ENCODE measurements at regions not wholly inside any gene's neighbourhood (a gene's known extent, or its start where the extent isn't known, plus 50 kb on each side); places are given as distances from the start of the nearest gene placed in this dataset.

DNA sequence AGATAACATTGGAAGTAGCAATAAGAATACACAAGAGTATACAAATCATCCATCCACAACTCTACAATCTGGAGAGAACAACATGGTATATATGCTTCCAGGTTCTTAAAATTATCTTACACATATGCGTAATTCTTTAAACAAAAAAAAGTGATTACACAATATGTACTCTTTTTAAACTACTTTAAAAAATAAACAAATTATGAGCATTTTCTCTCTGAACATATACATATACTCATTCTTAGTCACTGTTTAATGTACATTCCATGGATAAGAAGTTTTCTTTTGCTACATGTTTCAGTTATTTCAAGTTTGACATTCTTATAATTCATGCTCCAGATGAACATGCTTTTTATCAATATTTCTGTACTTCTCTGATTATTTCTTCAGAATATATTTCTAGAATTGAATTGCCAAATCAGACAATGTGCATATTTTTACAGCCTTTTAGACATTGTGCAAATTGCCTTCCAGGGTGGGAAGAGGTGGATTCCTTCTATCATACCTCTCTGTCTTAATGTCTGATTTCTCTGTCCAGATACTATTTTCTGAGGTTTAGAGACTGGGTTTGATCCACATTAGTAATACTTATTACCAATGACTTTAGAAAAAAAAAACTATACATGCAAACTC is 551.6 kb downstream of the METTL15 start:
- H2BK12ac ChIP-seq (ENCODE audit: low read length), result no peak overlapping the region
- no CpG with 5 or more reads among the region's 1 CpG for WGBS (ENCODE audit: extremely low coverage, insufficient coverage, insufficient read length)
- no peak overlapping the region for H2AK5ac ChIP-seq (ENCODE audit: low read length)
- DNase-seq, result peak in 1 of 2 donors; percentile 57
- no peaks in the 10 kb centered on the region for H3K79me2 ChIP-seq (ENCODE audit: control insufficient read depth, insufficient read depth, low read length, poor library complexity)
- H3K4me1 ChIP-seq (ENCODE audit: control insufficient read depth in 1 of 2, insufficient read depth in 2 of 2, low read length in 2 of 2), result no peaks in the 10 kb centered on the region
- H2AFZ ChIP-seq (ENCODE audit: insufficient read depth, low read length, poor library complexity), result no peak overlapping the region
- H3K36me3 ChIP-seq (ENCODE audit: control insufficient read depth in 1 of 2, insufficient read depth in 2 of 2, low read length in 2 of 2), result no peaks in the 10 kb centered on the region
- H3K14ac ChIP-seq (ENCODE audit: low read length), result no peak overlapping the region
- no peak overlapping the region for H3K4me3 ChIP-seq (ENCODE audit: low read depth, low read length)
- no peak overlapping the region for H2BK5ac ChIP-seq (ENCODE audit: low read depth, low read length, poor library complexity)
- no peaks in the 10 kb centered on the region for H3K27me3 ChIP-seq (ENCODE audit: insufficient read depth, low read length)
- no peak overlapping the region for H4K91ac ChIP-seq (ENCODE audit: low read depth, low read length)
- no peak overlapping the region for H3K9ac ChIP-seq (ENCODE audit: low read length)
- no peak overlapping the region for H2BK120ac ChIP-seq (ENCODE audit: insufficient read depth, low read length, poor library complexity)
- H3K79me1 ChIP-seq (ENCODE audit: low read length), result no peaks in the 10 kb centered on the region
- no peaks in the 10 kb centered on the region for H3K9me3 ChIP-seq (ENCODE audit: insufficient read depth, low read depth, low read length)
- no peak overlapping the region for H3K23ac ChIP-seq (ENCODE audit: low read length)
- no peak overlapping the region for H3K27ac ChIP-seq (ENCODE audit: low read depth, low read length)
- H3K4me2 ChIP-seq (ENCODE audit: low read length), result no peak overlapping the region
- no peak overlapping the region for H4K8ac ChIP-seq (ENCODE audit: low read depth, low read length)
- no peak overlapping the region for H3K4ac ChIP-seq (ENCODE audit: low read depth, low read length)
- no peak overlapping the region for H4K12ac ChIP-seq (ENCODE audit: low read depth, low read length)
- no peak overlapping the region for H3K18ac ChIP-seq (ENCODE audit: low read length)

DNA sequence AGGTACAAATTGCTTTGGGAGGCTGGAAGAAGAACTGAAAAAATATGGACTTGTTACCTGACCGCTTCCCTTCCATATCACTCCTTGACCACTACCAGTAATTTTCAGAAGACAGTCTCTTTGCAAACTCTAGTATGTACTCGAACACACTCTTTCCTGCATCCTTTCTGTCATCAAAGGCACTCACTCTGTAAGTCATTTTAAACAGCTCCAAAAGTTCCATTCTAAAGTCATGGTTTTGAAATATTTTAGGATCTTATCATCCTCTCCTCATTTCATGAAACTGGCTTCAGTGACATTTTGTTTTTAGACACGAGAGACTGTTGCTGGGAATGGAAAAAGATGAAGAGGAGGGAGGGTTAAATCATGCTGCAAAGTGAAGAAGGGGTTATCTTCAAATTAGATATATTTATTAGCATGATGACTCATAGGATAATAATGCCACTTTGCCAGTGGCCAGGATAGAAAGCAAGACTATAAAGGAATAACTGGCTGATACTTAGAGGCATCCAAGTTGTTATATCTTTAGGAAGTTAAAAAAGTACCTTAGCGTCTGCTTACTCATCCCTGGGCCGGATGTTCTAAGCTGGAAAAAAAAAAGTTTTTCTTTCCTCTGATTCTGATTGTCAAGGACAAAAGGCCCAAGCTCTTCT is 549.3 kb downstream of the METTL15 start:
- H2AFZ ChIP-seq (ENCODE audit: insufficient read depth, low read length, poor library complexity), result no peak overlapping the region
- no peak overlapping the region for H4K12ac ChIP-seq (ENCODE audit: low read depth, low read length)
- H3K18ac ChIP-seq (ENCODE audit: low read length), result no peak overlapping the region
- H3K27ac ChIP-seq (ENCODE audit: low read depth, low read length), result no peak overlapping the region
- H2BK5ac ChIP-seq (ENCODE audit: low read depth, low read length, poor library complexity), result no peak overlapping the region
- H2AK5ac ChIP-seq (ENCODE audit: low read length), result no peak overlapping the region
- no peak overlapping the region for H3K9ac ChIP-seq (ENCODE audit: low read length)
- no peak overlapping the region for H3K4me3 ChIP-seq (ENCODE audit: low read depth, low read length)
- H3K23ac ChIP-seq (ENCODE audit: low read length), result no peak overlapping the region
- no peaks in the 10 kb centered on the region for H3K79me1 ChIP-seq (ENCODE audit: low read length)
- H3K27me3 ChIP-seq (ENCODE audit: insufficient read depth, low read length), result no peaks in the 10 kb centered on the region
- H2BK12ac ChIP-seq (ENCODE audit: low read length), result no peak overlapping the region
- H3K4me2 ChIP-seq (ENCODE audit: low read length), result no peak overlapping the region
- H2BK120ac ChIP-seq (ENCODE audit: insufficient read depth, low read length, poor library complexity), result no peak overlapping the region
- H3K4ac ChIP-seq (ENCODE audit: low read depth, low read length), result no peak overlapping the region
- no peak overlapping the region for H4K91ac ChIP-seq (ENCODE audit: low read depth, low read length)
- H3K79me2 ChIP-seq (ENCODE audit: control insufficient read depth, insufficient read depth, low read length, poor library complexity), result no peaks in the 10 kb centered on the region
- H4K8ac ChIP-seq (ENCODE audit: low read depth, low read length), result no peak overlapping the region
- H3K9me3 ChIP-seq (ENCODE audit: insufficient read depth, low read depth, low read length), result no peaks in the 10 kb centered on the region
- WGBS (ENCODE audit: extremely low coverage, insufficient coverage, insufficient read length), result no CpG with 5 or more reads among the region's 5 CpGs
- no peaks in the 10 kb centered on the region for H3K36me3 ChIP-seq (ENCODE audit: control insufficient read depth in 1 of 2, insufficient read depth in 2 of 2, low read length in 2 of 2)
- peak in 1 of 2 donors; percentile 9 for DNase-seq
- H3K14ac ChIP-seq (ENCODE audit: low read length), result no peak overlapping the region
- H3K4me1 ChIP-seq (ENCODE audit: control insufficient read depth in 1 of 2, insufficient read depth in 2 of 2, low read length in 2 of 2), result no peaks in the 10 kb centered on the region

DNA sequence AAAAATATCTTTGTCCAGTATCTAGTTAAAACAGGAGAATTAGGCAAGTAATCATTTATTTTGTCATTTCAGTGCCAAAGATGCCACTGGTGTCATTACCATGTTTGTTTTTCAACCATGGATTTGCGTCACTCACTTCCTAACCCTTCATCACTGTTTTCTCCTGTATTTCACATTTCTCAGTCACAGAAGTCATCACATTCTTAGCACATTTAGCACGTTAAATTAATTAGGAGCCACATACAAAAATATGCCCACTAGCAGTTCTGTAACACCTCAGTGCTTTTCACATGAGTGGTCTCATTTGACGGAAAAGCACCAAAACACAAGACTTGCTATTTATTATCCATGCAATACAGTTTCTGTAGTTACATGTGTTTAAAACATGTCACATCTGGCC is 546.0 kb downstream of the METTL15 start:
- Histone ChIP-seq H4K8ac (ENCODE audit: low read depth, low read length) (no peak overlapping the region), H2BK5ac (ENCODE audit: low read depth, low read length, poor library complexity) (no peak overlapping the region), H3K18ac (ENCODE audit: low read length) (no peak overlapping the region), H3K4ac (ENCODE audit: low read depth, low read length) (no peak overlapping the region), H3K27me3 (ENCODE audit: insufficient read depth, low read length) (no peaks in the 10 kb centered on the region), H3K79me2 (ENCODE audit: control insufficient read depth, insufficient read depth, low read length, poor library complexity) (no peaks in the 10 kb centered on the region), H3K14ac (ENCODE audit: low read length) (no peak overlapping the region), H3K36me3 (ENCODE audit: control insufficient read depth in 1 of 2, insufficient read depth in 2 of 2, low read length in 2 of 2) (no peaks in the 10 kb centered on the region), H3K4me1 (ENCODE audit: control insufficient read depth in 1 of 2, insufficient read depth in 2 of 2, low read length in 2 of 2) (no peaks in the 10 kb centered on the region), H3K23ac (ENCODE audit: low read length) (no peak overlapping the region), H4K12ac (ENCODE audit: low read depth, low read length) (no peak overlapping the region), H3K79me1 (ENCODE audit: low read length) (no peaks in the 10 kb centered on the region), H2BK12ac (ENCODE audit: low read length) (no peak overlapping the region), H3K4me2 (ENCODE audit: low read length) (no peak overlapping the region), H2BK120ac (ENCODE audit: insufficient read depth, low read length, poor library complexity) (no peak overlapping the region), H3K4me3 (ENCODE audit: low read depth, low read length) (no peak overlapping the region), H3K27ac (ENCODE audit: low read depth, low read length) (no peak overlapping the region), H3K9ac (ENCODE audit: low read length) (no peak overlapping the region), H4K91ac (ENCODE audit: low read depth, low read length) (no peak overlapping the region), H2AK5ac (ENCODE audit: low read length) (no peak overlapping the region), H2AFZ (ENCODE audit: insufficient read depth, low read length, poor library complexity) (no peak overlapping the region), H3K9me3 (ENCODE audit: insufficient read depth, low read depth, low read length) (no peaks in the 10 kb centered on the region)
- WGBS (ENCODE audit: extremely low coverage, insufficient coverage, insufficient read length), result no CpG with 5 or more reads among the region's 3 CpGs
- DNase-seq, result no peak

DNA sequence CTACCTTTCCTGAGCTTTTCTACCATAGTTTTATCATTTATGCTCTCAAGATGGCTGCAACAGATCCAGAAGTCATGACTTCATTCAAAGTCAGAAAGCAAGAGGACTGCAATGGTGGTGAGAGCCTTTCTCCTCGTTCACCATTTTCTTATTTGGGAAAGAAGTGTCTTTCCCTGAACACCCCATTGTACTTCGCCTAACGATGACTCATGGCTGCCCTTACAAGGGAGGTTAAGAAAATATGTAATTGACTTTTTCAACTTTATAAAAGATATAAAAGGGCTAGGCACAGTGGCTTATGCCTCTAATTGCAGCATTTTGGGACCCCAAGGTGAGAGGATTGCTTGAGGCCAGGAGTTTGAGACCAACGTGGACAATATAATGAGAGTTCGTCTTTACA is 541.7 kb downstream of the METTL15 start:
- Histone ChIP-seq H3K27ac (ENCODE audit: low read depth, low read length) (no peak overlapping the region), H3K14ac (ENCODE audit: low read length) (no peak overlapping the region), H3K9ac (ENCODE audit: low read length) (no peak overlapping the region), H4K8ac (ENCODE audit: low read depth, low read length) (no peak overlapping the region), H3K23ac (ENCODE audit: low read length) (no peak overlapping the region), H2AK5ac (ENCODE audit: low read length) (no peak overlapping the region), H3K27me3 (ENCODE audit: insufficient read depth, low read length) (no peaks in the 10 kb centered on the region), H3K18ac (ENCODE audit: low read length) (no peak overlapping the region), H3K4ac (ENCODE audit: low read depth, low read length) (no peak overlapping the region), H3K36me3 (ENCODE audit: control insufficient read depth in 1 of 2, insufficient read depth in 2 of 2, low read length in 2 of 2) (no peaks in the 10 kb centered on the region), H2BK5ac (ENCODE audit: low read depth, low read length, poor library complexity) (no peak overlapping the region), H4K91ac (ENCODE audit: low read depth, low read length) (no peak overlapping the region), H2AFZ (ENCODE audit: insufficient read depth, low read length, poor library complexity) (no peak overlapping the region), H3K4me1 (ENCODE audit: control insufficient read depth in 1 of 2, insufficient read depth in 2 of 2, low read length in 2 of 2) (no peaks in the 10 kb centered on the region), H2BK12ac (ENCODE audit: low read length) (no peak overlapping the region), H3K4me2 (ENCODE audit: low read length) (no peak overlapping the region), H4K12ac (ENCODE audit: low read depth, low read length) (no peak overlapping the region), H3K79me1 (ENCODE audit: low read length) (no peaks in the 10 kb centered on the region), H3K79me2 (ENCODE audit: control insufficient read depth, insufficient read depth, low read length, poor library complexity) (no peaks in the 10 kb centered on the region), H3K4me3 (ENCODE audit: low read depth, low read length) (no peak overlapping the region), H2BK120ac (ENCODE audit: insufficient read depth, low read length, poor library complexity) (no peak overlapping the region), H3K9me3 (ENCODE audit: insufficient read depth, low read depth, low read length) (no peaks in the 10 kb centered on the region)
- no peak for DNase-seq
- no CpG with 5 or more reads among the region's 5 CpGs for WGBS (ENCODE audit: extremely low coverage, insufficient coverage, insufficient read length)

All from trophoblast cell (in vitro differentiated cells and primary cell).